IMR-90 (cell line): ENCODE measurements at regions not wholly inside any gene's neighbourhood (a gene's known extent, or its start where the extent isn't known, plus 50 kb on each side); places are given as distances from the start of the nearest gene placed in this dataset.
A peak's percentile ranks its signal among the peaks of the same experiment; 100 is the strongest.

Experiments
- ATAC-seq: fragments of 200-7000 bp; cut with Tn5 transposase; 2 replicates; pipeline ENCODE4 v1.9.1; 2020; ENCODE audit warnings: low read depth, mild to moderate bottlenecking, moderate library complexity
- BruUV-seq: library from RNA; stranded (reverse); fragments of 400-500 nt; replicated peaks from 2 replicates; lab custom pipeline; 2021; lab: Mats Ljungman, UMichigan
- CTCF ChIA-PET: fragments of 300-600 bp; formaldehyde crosslinking; extraction: SDS; loops from one replicate; lab custom pipeline; 2021; ENCODE audit warnings: antibody characterized with exemption; lab: Yijun Ruan, JAX
- POLR2A ChIA-PET: fragments of 300-600 bp; sonication (Branson Sonifier 250); formaldehyde crosslinking; loops from one replicate; lab custom pipeline; 2022; ENCODE audit warnings: antibody characterized with exemption; ENCODE audit not compliant: unreplicated experiment; lab: Charles Lee
- DNase-seq: peaks from one replicate; pipeline ENCODE4 v3.0.0; 2013
- H2AFZ ChIP-seq: replicated peaks from 2 replicates; pipeline ENCODE3; 2013; ENCODE audit warnings: low read length, mild to moderate bottlenecking; ENCODE audit not compliant: poor library complexity
- H2AK5ac ChIP-seq: 2 replicates; pipeline ENCODE4 v1.6.1; 2013; ENCODE audit warnings: low read depth, low read length, inconsistent platforms
- H2AK9ac ChIP-seq: replicated peaks from 2 replicates; pipeline ENCODE3; 2013; ENCODE audit warnings: mild to moderate bottlenecking, low read depth, low read length, moderate library complexity; ENCODE audit not compliant: poor library complexity
- H2BK120ac ChIP-seq: 2 replicates; pipeline ENCODE4 v1.6.1; 2013; ENCODE audit warnings: low read depth, low read length, inconsistent platforms
- H2BK15ac ChIP-seq: 3 replicates; pipeline ENCODE4 v1.6.1; 2013; ENCODE audit warnings: low read depth, low read length, inconsistent platforms
- H2BK20ac ChIP-seq: 2 replicates; pipeline ENCODE4 v1.6.1; 2013; ENCODE audit warnings: low read depth, mild to moderate bottlenecking, inconsistent platforms, low read length, moderate library complexity
- H2BK5ac ChIP-seq: 2 replicates; pipeline ENCODE4 v1.6.1; 2013; ENCODE audit warnings: mild to moderate bottlenecking, low read depth, low read length, inconsistent platforms; ENCODE audit not compliant: poor library complexity, severe bottlenecking
- H3K14ac ChIP-seq: replicated peaks from 2 replicates; pipeline ENCODE4 v1.6.1; 2013; ENCODE audit warnings: low read depth, low read length, inconsistent platforms
- H3K18ac ChIP-seq: 2 replicates; pipeline ENCODE4 v1.6.1; 2013; ENCODE audit warnings: low read depth, low read length, control low read depth
- H3K23ac ChIP-seq: 2 replicates; pipeline ENCODE4 v1.6.1; 2013; ENCODE audit warnings: low read depth, low read length, inconsistent platforms
- H3K27ac ChIP-seq: 2 replicates; pipeline ENCODE4 v1.5.1; 2013; ENCODE audit warnings: mild to moderate bottlenecking, control low read depth, low read length; ENCODE audit not compliant: insufficient read depth
- H3K27me3 ChIP-seq: 2 replicates; pipeline ENCODE4 v1.6.1; 2013; ENCODE audit warnings: low read length; ENCODE audit not compliant: control insufficient read depth, insufficient read depth
- H3K36me3 ChIP-seq: 2 replicates; pipeline ENCODE4 v1.6.1; 2013; ENCODE audit warnings: low read length, mixed read lengths; ENCODE audit not compliant: control insufficient read depth, insufficient read depth
- H3K4ac ChIP-seq: 2 replicates; pipeline ENCODE4 v1.6.1; 2013; ENCODE audit warnings: low read depth, low read length, inconsistent platforms
- H3K4me1 ChIP-seq: 2 replicates; pipeline ENCODE4 v1.6.1; 2013; ENCODE audit warnings: low read length, mixed read lengths; ENCODE audit not compliant: control insufficient read depth, insufficient read depth
- H3K4me2 ChIP-seq: 2 replicates; pipeline ENCODE4 v1.6.1; 2013; ENCODE audit warnings: low read depth, mild to moderate bottlenecking, control low read depth, low read length, moderate library complexity
- H3K4me3 ChIP-seq: 2 replicates; pipeline ENCODE4 v1.5.1; 2013; ENCODE audit warnings: low read depth, mild to moderate bottlenecking, control low read depth, low read length, moderate library complexity; ENCODE audit not compliant: insufficient read depth
- H3K56ac ChIP-seq: 2 replicates; pipeline ENCODE4 v1.6.1; 2013; ENCODE audit warnings: low read length, inconsistent platforms; ENCODE audit not compliant: insufficient read depth; ENCODE audit errors: extremely low read depth
- H3K79me1 ChIP-seq, 2 experiments: 2 replicates each; pipeline ENCODE4 v1.6.1; 2013; ENCODE audit warnings: low read length in 2 of 2, inconsistent platforms in 1 of 2, low read depth in 1 of 2
- H3K9ac ChIP-seq: 2 replicates; pipeline ENCODE4 v1.6.1; 2013; ENCODE audit warnings: low read depth, low read length, control low read depth
- H3K9me1 ChIP-seq: 2 replicates; pipeline ENCODE4 v1.6.1; 2013; ENCODE audit warnings: low read length, inconsistent platforms; ENCODE audit not compliant: insufficient read depth
- H3K9me3 ChIP-seq: 2 replicates; pipeline ENCODE4 v1.6.1; 2013; ENCODE audit warnings: low read length; ENCODE audit not compliant: control insufficient read depth, insufficient read depth
- H4K20me1 ChIP-seq: 2 replicates; pipeline ENCODE4 v1.6.1; 2013; ENCODE audit warnings: low read length, inconsistent platforms; ENCODE audit not compliant: insufficient read depth
- H4K5ac ChIP-seq: 2 replicates; pipeline ENCODE4 v1.6.1; 2013; ENCODE audit warnings: mild to moderate bottlenecking, low read depth, low read length, control low read depth
- H4K8ac ChIP-seq, 2 experiments: 2 replicates each; pipeline ENCODE4 v1.6.1; 2013; ENCODE audit warnings: low read depth in 2 of 2, low read length in 2 of 2, control low read depth in 1 of 2, inconsistent platforms in 1 of 2
- H4K91ac ChIP-seq: 2 replicates; pipeline ENCODE4 v1.6.1; 2013; ENCODE audit warnings: low read depth, low read length, inconsistent platforms; ENCODE audit not compliant: insufficient read depth
- BHLHE40 ChIP-seq: fragments of 150-350 bp; IDR thresholded peaks from 2 replicates; pipeline ENCODE4 v1.6.1; 2016; ENCODE audit warnings: mild to moderate bottlenecking, low read depth, low read length
- CTCF ChIP-seq: conservative IDR thresholded peaks from 2 replicates; pipeline ENCODE4 v1.5.1; 2012; ENCODE audit warnings: mild to moderate bottlenecking, low read depth, low read length, improper control_type of control experiment
- RAD21 ChIP-seq: IDR thresholded peaks from 2 replicates; pipeline ENCODE4 v1.6.1; 2012; ENCODE audit warnings: low read length, improper control_type of control experiment
- SMC3 ChIP-seq: fragments of 150-350 bp; IDR thresholded peaks from 2 replicates; pipeline ENCODE4 v1.6.1; 2016; ENCODE audit warnings: low read depth, mild to moderate bottlenecking, antibody characterized with exemption, low read length, moderate library complexity
- WGBS, 2 experiments: methylation state at CpG; one replicate each; pipeline versions ENCODE4 v1.1.5 to v1.1.7; 2013; ENCODE audit warnings: missing lambda C conversion rate in 2 of 2; ENCODE audit not compliant: insufficient read length in 1 of 2; ENCODE audit errors: extremely low coverage in 2 of 2; 5-methylcytosine and 5-hydroxymethylcytosine counted together
- dilution Hi-C: fragments of 300-500 bp; cut with HindIII; formaldehyde crosslinking; loops from one replicate; pipeline ENCODE4 v1.14.3; 2018; ENCODE audit warnings: low sequenced_read_pairs; ENCODE audit not compliant: unreplicated experiment
- in situ Hi-C: fragments of 300-500 bp; cut with MboI; formaldehyde crosslinking; loops from 3 replicates; pipeline ENCODE4 v1.14.3; 2019; ENCODE audit warnings: low sequenced_read_pairs, inconsistent platforms, mixed read lengths
- intact Hi-C: fragments of 100-400 bp; cut with micrococcal nuclease; formaldehyde crosslinking; loops from 2 replicates; pipeline ENCODE4 v1.10.0; 2022

DNA sequence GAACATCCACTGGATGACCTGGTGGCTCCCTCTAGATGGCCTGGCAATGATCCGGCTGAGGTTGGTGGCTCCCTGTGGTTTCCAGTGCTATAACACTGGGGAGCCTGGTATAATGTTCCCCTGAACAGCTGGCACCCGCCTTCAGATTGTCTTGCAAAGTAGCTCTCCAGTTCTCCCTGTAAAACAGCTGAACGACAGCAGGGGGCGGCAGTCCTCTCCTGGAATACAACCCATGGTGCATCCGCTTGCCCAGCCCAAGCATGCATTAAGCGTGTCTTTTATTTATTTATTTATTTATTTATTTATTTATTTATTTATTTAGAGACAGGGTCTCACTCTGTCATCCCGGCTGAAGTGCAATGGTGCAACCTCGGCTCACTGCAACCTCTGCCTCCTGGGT lies 258.9 kb downstream of the BUD13 start:
- Histone ChIP-seq H3K4ac (no peak overlapping the region), H3K9me3 (no peaks in the 10 kb centered on the region), H2AFZ (no peak overlapping the region), H4K20me1 (no peaks in the 10 kb centered on the region), H2BK20ac (no peak overlapping the region), H3K36me3 (no peaks in the 10 kb centered on the region), H3K27me3 (no peaks in the 10 kb centered on the region), H3K4me3 (no peak overlapping the region), H2AK9ac (no peak overlapping the region), H3K4me1 (no peaks in the 10 kb centered on the region), H3K4me2 (no peak overlapping the region), H3K9me1 (no peaks in the 10 kb centered on the region), H3K56ac (no peak overlapping the region), H3K14ac (no peak overlapping the region), H2BK15ac (no peak overlapping the region), H3K23ac (no peak overlapping the region), H2BK5ac (no peak overlapping the region), H2AK5ac (no peak overlapping the region), H3K18ac (no peak overlapping the region), H4K91ac (no peak overlapping the region), H4K8ac (no peak overlapping the region), H3K9ac (no peak overlapping the region), H4K5ac (no peak overlapping the region), H3K27ac (no peak overlapping the region), H3K79me1 (no peaks in the 10 kb centered on the region), H2BK120ac (no peak overlapping the region)
- in situ Hi-C loops = no loop called here
- no TSS peak for BruUV-seq
- WGBS, 2 experiments = 67% methylated on average over 1 of the region's 8 CpGs; no CpG with 5 or more reads in 1 of the 2 experiments
- DNase-seq = peak; percentile 28
- TF ChIP-seq SMC3 (peak; percentile 38; the same call in 1 of the 2 replicates), RAD21 (peak; percentile 17; the same call in 1 of the 2 replicates), BHLHE40 (no peak), CTCF (peak; percentile 28; the same call in 1 of the 2 replicates)
- intact Hi-C loops = loop anchor here (1.0 kb wide), 1 partner anchor 177 kb away; no protein-coding TSS in a partner anchor
- dilution Hi-C loops = no loop called here
- ATAC-seq = peak; percentile 35; the same call in 1 of the 2 replicates
- POLR2A ChIA-PET = no interaction called here
- CTCF ChIA-PET = interaction anchor here (0.9 kb wide), 1 partner anchor 14 kb away, joined by 3 read pairs; no protein-coding TSS in a partner anchor
